Endothelial cell (in vitro differentiated cells): ENCODE measurements at regions not wholly inside any gene's neighbourhood (a gene's known extent, or its start where the extent isn't known, plus 50 kb on each side); places are given as distances from the start of the nearest gene placed in this dataset.
"Not testable (repeated sequence)": the region's sequence is repeated elsewhere in the genome, so short reads cannot be mapped to it uniquely, and the experiment has no call there.

Source experiments
- DNase-seq: peaks from one replicate; pipeline ENCODE4 v3.0.0; 2021; ENCODE audit warnings: low spot score
- H3K27ac Mint-ChIP-seq: one replicate; pipeline ENCODE4 v1.8.0; 2021; ENCODE audit warnings: mixed read lengths, inconsistent platforms; ENCODE audit not compliant: unreplicated experiment
- H3K27me3 Mint-ChIP-seq: one replicate; pipeline ENCODE4 v1.8.0; 2021; ENCODE audit warnings: mild to moderate bottlenecking, moderate library complexity, mixed read lengths, inconsistent platforms; ENCODE audit not compliant: unreplicated experiment
- H3K36me3 Mint-ChIP-seq: one replicate; pipeline ENCODE4 v1.8.0; 2021; ENCODE audit warnings: mild to moderate bottlenecking, low read depth, mixed read lengths, inconsistent platforms; ENCODE audit not compliant: unreplicated experiment
- H3K4me1 Mint-ChIP-seq: one replicate; pipeline ENCODE4 v1.8.0; 2021; ENCODE audit warnings: mild to moderate bottlenecking, mixed read lengths, inconsistent platforms; ENCODE audit not compliant: unreplicated experiment
- H3K4me3 Mint-ChIP-seq: one replicate; pipeline ENCODE4 v1.8.0; 2021; ENCODE audit warnings: mild to moderate bottlenecking, mixed read lengths, inconsistent platforms; ENCODE audit not compliant: unreplicated experiment
- H3K9me3 Mint-ChIP-seq: one replicate; pipeline ENCODE4 v1.8.0; 2021; ENCODE audit warnings: mixed read lengths, inconsistent platforms; ENCODE audit not compliant: unreplicated experiment
- TF ChIP-seq, protein P1 (sequence below): fragments of 200-600 bp; sonication (generic); IDR thresholded peaks from one replicate; pipeline ENCODE4 v1.5.0; 2021; ENCODE audit warnings: antibody characterized with exemption; ENCODE audit not compliant: unreplicated experiment

DNA sequence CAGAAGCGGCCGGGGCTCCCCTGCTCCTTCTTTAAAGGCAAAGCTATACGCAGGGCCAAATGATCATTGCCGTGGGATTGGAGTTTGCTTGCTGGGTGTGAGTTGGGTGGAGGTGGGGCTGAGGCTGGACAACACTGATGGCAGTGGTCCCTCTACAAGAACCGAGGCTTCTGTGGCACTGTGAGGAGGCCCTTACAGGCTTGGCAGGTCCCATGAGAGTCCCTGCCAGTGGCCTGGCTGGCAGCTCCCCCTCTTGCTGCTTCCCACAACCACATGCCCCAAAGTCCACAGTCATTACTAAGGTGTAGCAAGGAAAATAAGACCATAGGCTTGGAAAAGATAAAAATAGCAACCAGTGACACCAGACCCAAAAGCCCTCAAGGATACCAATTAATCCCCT lies 98.4 kb downstream of the ANKRD10 start:
- H3K4me3 Mint-ChIP-seq: no peak overlapping the region
- H3K27me3 Mint-ChIP-seq: peaks cover 4% of the 10 kb centered on the region
- no peaks in the 10 kb centered on the region for H3K36me3 Mint-ChIP-seq
- H3K27ac Mint-ChIP-seq: no peak overlapping the region
- H3K9me3 Mint-ChIP-seq: no peaks in the 10 kb centered on the region
- DNase-seq: no peak
- TF ChIP-seq, protein P1, sequence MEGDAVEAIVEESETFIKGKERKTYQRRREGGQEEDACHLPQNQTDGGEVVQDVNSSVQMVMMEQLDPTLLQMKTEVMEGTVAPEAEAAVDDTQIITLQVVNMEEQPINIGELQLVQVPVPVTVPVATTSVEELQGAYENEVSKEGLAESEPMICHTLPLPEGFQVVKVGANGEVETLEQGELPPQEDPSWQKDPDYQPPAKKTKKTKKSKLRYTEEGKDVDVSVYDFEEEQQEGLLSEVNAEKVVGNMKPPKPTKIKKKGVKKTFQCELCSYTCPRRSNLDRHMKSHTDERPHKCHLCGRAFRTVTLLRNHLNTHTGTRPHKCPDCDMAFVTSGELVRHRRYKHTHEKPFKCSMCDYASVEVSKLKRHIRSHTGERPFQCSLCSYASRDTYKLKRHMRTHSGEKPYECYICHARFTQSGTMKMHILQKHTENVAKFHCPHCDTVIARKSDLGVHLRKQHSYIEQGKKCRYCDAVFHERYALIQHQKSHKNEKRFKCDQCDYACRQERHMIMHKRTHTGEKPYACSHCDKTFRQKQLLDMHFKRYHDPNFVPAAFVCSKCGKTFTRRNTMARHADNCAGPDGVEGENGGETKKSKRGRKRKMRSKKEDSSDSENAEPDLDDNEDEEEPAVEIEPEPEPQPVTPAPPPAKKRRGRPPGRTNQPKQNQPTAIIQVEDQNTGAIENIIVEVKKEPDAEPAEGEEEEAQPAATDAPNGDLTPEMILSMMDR: no peak
- H3K4me1 Mint-ChIP-seq: peaks cover under 1% of the 10 kb centered on the region

DNA sequence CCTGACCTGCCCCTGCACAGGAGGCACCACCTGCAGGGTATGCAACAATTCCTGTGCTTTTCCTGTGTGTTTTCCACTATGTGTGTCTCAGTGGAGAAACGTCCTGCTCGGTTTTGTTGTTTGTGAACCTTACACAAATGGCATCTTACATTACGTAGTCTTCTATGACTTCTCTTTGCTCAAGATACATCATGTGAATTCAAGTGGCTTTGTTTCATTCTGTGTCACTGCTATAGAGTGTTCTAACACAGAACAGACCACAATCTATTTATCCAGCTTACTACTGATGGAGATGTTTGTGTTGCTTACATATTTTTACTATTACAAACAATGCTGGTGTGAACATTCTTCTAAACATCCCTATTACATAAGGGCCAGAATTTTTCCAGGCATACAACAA lies 97.7 kb downstream of the ANKRD10 start:
- no peaks in the 10 kb centered on the region for H3K4me1 Mint-ChIP-seq
- DNase-seq: no peak
- H3K4me3 Mint-ChIP-seq: no peak overlapping the region
- no peaks in the 10 kb centered on the region for H3K36me3 Mint-ChIP-seq
- no peak overlapping the region for H3K27ac Mint-ChIP-seq
- no peaks in the 10 kb centered on the region for H3K9me3 Mint-ChIP-seq
- H3K27me3 Mint-ChIP-seq: no peaks in the 10 kb centered on the region
- TF ChIP-seq, protein P1: no peak

DNA sequence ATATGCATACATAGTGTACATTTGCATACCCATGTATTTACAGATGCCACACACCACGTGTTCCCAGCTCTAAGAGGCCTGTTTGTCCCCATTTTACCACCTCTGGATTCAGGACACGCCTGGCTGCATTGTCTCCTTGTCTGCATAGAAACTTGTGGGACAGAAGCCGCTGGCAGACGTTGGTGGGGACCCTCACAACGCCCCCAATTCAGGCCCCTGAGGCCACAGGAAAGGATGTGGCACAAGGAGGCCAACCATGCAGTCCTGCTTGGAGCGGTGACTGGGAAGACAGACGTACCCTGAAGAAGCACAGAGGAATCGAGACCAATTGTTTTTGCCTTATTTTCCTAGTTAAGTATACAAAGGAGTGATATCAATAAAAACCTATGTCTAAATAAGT lies 96.1 kb downstream of the ANKRD10 start:
- Mint-ChIP-seq H3K4me3 (no peak overlapping the region), H3K4me1 (no peaks in the 10 kb centered on the region), H3K9me3 (no peaks in the 10 kb centered on the region), H3K27ac (no peak overlapping the region), H3K27me3 (no peaks in the 10 kb centered on the region), H3K36me3 (no peaks in the 10 kb centered on the region)
- TF ChIP-seq, protein P1: no peak
- DNase-seq: no peak

DNA sequence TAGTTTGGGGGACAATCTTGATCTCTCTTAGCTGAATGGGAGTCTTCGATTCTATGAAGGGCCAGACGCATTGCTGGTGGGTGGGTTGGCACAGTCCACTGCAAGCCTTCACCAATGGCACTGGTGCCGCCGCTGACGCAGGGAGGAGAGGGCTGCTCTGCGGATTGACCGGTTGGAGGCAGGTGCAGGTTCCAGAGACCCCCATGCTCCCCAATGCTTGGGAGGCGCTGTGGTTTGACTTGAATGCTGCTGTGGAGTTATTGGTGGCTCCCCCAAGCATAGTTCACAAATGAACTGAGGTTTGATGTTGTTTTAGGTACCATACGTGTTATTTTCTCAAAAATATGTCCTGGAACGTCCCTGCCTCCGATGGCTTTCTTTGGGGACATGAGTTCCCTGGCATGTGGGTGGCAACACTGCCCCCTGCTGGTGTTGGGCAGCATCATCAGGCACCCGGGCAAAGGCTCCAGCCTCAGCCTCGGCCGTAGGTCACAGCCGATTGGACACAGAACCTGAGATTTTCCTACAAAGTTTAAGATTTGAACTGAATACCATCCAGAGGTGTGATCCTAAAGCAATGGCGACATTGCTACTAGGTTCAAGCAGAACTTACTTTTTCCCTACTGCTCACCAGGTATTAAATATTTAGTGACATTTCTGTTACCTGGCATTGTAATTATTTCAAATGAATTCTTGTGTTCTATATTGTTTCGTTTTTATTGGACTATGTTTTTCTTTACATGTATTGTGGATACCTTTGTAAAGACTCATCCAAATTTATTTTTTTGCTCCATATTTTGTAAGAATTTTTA lies 95.5 kb downstream of the ANKRD10 start:
- Mint-ChIP-seq H3K27me3 (no peaks in the 10 kb centered on the region), H3K9me3 (no peaks in the 10 kb centered on the region), H3K4me3 (no peak overlapping the region), H3K4me1 (no peaks in the 10 kb centered on the region), H3K36me3 (no peaks in the 10 kb centered on the region), H3K27ac (no peak overlapping the region)
- TF ChIP-seq, protein P1: peak; percentile 99
- peak; percentile 85 for DNase-seq

DNA sequence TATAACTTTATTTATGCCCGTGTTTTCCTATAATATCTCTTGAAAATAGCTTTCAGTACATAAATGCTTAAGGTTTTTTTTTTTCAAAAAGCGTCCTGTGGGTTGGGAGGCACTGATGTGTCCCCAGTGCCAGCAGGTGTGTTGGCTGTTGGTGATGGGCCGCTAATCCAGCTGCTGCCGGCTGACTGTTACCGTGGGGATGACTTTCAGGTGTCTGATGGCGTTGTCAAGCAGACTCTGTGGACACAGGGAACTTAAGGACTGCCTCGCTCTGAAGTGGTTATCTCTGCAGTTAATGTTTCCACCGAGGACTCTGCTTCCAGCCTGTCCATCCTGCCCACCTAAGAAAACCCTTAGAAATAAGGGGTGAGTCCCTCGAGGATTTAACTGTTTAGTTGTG lies 94.5 kb downstream of the ANKRD10 start:
- H3K4me3 Mint-ChIP-seq: no peak overlapping the region
- DNase-seq: no peak
- H3K4me1 Mint-ChIP-seq: no peaks in the 10 kb centered on the region
- TF ChIP-seq, protein P1: no peak
- no peaks in the 10 kb centered on the region for H3K9me3 Mint-ChIP-seq
- H3K27ac Mint-ChIP-seq: no peak overlapping the region
- no peaks in the 10 kb centered on the region for H3K27me3 Mint-ChIP-seq
- no peaks in the 10 kb centered on the region for H3K36me3 Mint-ChIP-seq

DNA sequence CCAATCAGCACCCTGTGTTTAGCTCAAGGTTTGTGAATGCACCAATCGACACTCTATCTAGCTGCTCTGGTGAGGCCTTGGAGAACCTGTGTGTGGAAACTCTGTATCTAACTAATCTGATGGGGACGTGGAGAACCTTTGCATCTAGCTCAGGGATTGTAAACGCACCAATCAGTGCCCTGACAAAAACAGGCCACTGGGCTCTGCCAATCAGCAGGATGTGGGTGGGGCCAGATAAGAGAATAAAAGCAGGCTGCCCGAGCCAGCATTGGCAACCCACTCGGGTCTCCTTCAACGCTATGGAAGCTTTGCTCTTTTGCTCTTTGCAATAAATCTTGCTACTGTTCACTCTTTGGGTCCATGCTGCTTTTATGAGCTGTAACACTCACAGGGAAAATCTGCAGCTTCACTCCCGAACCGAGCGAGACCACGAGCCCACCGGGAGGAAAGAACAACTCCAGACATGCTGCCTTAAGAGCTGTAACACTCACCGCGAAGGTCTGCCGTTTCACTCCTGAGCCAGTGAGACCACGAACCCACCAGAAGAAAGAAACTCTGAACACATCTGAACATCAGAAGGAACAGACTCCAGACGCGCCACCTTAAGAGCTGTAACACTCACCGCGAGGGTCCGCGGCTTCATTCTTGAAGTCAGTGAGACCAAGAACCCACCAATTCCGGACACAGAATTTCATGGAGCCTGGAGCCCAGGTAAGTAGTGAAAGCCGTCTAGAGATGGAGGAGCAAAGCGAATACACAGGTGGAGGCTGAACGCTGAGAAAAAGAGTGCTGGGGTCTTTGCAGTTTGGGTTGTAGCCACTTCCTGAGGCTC lies 92.8 kb downstream of the ANKRD10 start:
- DNase-seq, H3K4me1 Mint-ChIP-seq, H3K9me3 Mint-ChIP-seq, H3K4me3 Mint-ChIP-seq, H3K27me3 Mint-ChIP-seq, H3K27ac Mint-ChIP-seq, H3K36me3 Mint-ChIP-seq: not testable (repeated sequence)
